IPS DF 6.9 (cell line): ENCODE measurements at regions not wholly inside any gene's neighbourhood (a gene's known extent, or its start where the extent isn't known, plus 50 kb on each side); places are given as distances from the start of the nearest gene placed in this dataset.

Experiments used
- DNase-seq: peaks from one replicate; pipeline ENCODE4 v3.0.0-alpha.2; 2013; ENCODE audit warnings: low read depth, low spot score
- H3K27ac ChIP-seq: one replicate; pipeline ENCODE4 v1.5.1; 2013; ENCODE audit warnings: low read length, control low read depth
- H3K27me3 ChIP-seq: 2 replicates; pipeline ENCODE4 v1.6.1; 2013; ENCODE audit warnings: mild to moderate bottlenecking, low read length; ENCODE audit not compliant: control insufficient read depth, insufficient read depth
- H3K36me3 ChIP-seq: 2 replicates; pipeline ENCODE4 v1.6.1; 2013; ENCODE audit warnings: low read length; ENCODE audit not compliant: control insufficient read depth, insufficient read depth
- H3K4me1 ChIP-seq: 2 replicates; pipeline ENCODE4 v1.6.1; 2013; ENCODE audit warnings: low read length; ENCODE audit not compliant: control insufficient read depth, insufficient read depth
- H3K4me3 ChIP-seq: 2 replicates; pipeline ENCODE4 v1.5.1; 2013; ENCODE audit warnings: mild to moderate bottlenecking, low read length
- H3K9me3 ChIP-seq: 2 replicates; pipeline ENCODE4 v1.6.1; 2013; ENCODE audit warnings: low read length, inconsistent platforms; ENCODE audit not compliant: control insufficient read depth, insufficient read depth
- WGBS: extraction: QIAGEN DNeasy Blood & Tissue Kit; methylation state at CpG from one replicate; pipeline ENCODE4 v1.1.7; 2013; ENCODE audit warnings: mixed read lengths, missing lambda C conversion rate; ENCODE audit not compliant: insufficient read length, insufficient coverage; 5-methylcytosine and 5-hydroxymethylcytosine counted together

GRCh38 chr20:10919396-10920140 lies 245.8 kb upstream of the JAG1 start:
- no peaks in the 10 kb centered on the region for H3K9me3 ChIP-seq
- no peak overlapping the region for H3K4me3 ChIP-seq
- H3K27ac ChIP-seq: no peak overlapping the region
- H3K36me3 ChIP-seq: no peaks in the 10 kb centered on the region
- H3K27me3 ChIP-seq: no peaks in the 10 kb centered on the region
- no peaks in the 10 kb centered on the region for H3K4me1 ChIP-seq
- WGBS: no CpG with 5 or more reads among the region's 6 CpGs
- no peak for DNase-seq

- no CpG with 5 or more reads among the region's 2 CpGs for WGBS
- Histone ChIP-seq H3K9me3 (no peaks in the 10 kb centered on the region), H3K27ac (no peak overlapping the region), H3K4me3 (no peak overlapping the region), H3K27me3 (no peaks in the 10 kb centered on the region), H3K36me3 (no peaks in the 10 kb centered on the region), H3K4me1 (no peaks in the 10 kb centered on the region)
- no peak for DNase-seq
Measured at GRCh38 chr20:10920396-10920795, 246.6 kb upstream of the JAG1 start.

GRCh38 chr20:10921491-10922010 lies 247.8 kb upstream of the JAG1 start:
- no peak for DNase-seq
- no peaks in the 10 kb centered on the region for H3K27me3 ChIP-seq
- WGBS: no CpG with 5 or more reads among the region's 2 CpGs
- no peak overlapping the region for H3K4me3 ChIP-seq
- H3K27ac ChIP-seq: no peak overlapping the region
- H3K4me1 ChIP-seq: no peaks in the 10 kb centered on the region
- H3K9me3 ChIP-seq: no peaks in the 10 kb centered on the region
- no peaks in the 10 kb centered on the region for H3K36me3 ChIP-seq

- no peak overlapping the region for H3K27ac ChIP-seq
- no peaks in the 10 kb centered on the region for H3K27me3 ChIP-seq
- H3K9me3 ChIP-seq: no peaks in the 10 kb centered on the region
- H3K36me3 ChIP-seq: no peaks in the 10 kb centered on the region
- no peak for DNase-seq
- no CpG with 5 or more reads among the region's 1 CpG for WGBS
- no peak overlapping the region for H3K4me3 ChIP-seq
- H3K4me1 ChIP-seq: no peaks in the 10 kb centered on the region
Measured at GRCh38 chr20:10922506-10922905, 248.7 kb upstream of the JAG1 start.

- H3K27ac ChIP-seq: no peak overlapping the region
- no peaks in the 10 kb centered on the region for H3K27me3 ChIP-seq
- no peaks in the 10 kb centered on the region for H3K9me3 ChIP-seq
- DNase-seq: no peak
- H3K36me3 ChIP-seq: no peaks in the 10 kb centered on the region
- WGBS: no CpG with 5 or more reads among the region's 6 CpGs
- no peaks in the 10 kb centered on the region for H3K4me1 ChIP-seq
- H3K4me3 ChIP-seq: no peak overlapping the region
Measured at GRCh38 chr20:10922941-10923340, 249.1 kb upstream of the JAG1 start.

GRCh38 chr20:10924644-10925201 lies 250.9 kb upstream of the JAG1 start:
- H3K27me3 ChIP-seq: no peaks in the 10 kb centered on the region

GRCh38 chr20:10925767-10926166 lies 252.0 kb upstream of the JAG1 start:
- Histone ChIP-seq H3K36me3 (no peaks in the 10 kb centered on the region), H3K4me3 (no peak overlapping the region), H3K9me3 (no peaks in the 10 kb centered on the region), H3K4me1 (no peaks in the 10 kb centered on the region), H3K27ac (no peak overlapping the region), H3K27me3 (no peaks in the 10 kb centered on the region)
- DNase-seq: no peak
- WGBS: no CpG with 5 or more reads among the region's 3 CpGs

More at GRCh38 chr20:10924644-10925201, 250.9 kb upstream of the JAG1 start:
- Histone ChIP-seq H3K4me3 (no peak overlapping the region), H3K27ac (no peak overlapping the region), H3K9me3 (no peaks in the 10 kb centered on the region), H3K4me1 (no peaks in the 10 kb centered on the region), H3K36me3 (no peaks in the 10 kb centered on the region)
- WGBS: no CpG with 5 or more reads among the region's 1 CpG
- DNase-seq: no peak

GRCh38 chr20:10927011-10927583 lies 253.3 kb upstream of the JAG1 start:
- no peaks in the 10 kb centered on the region for H3K4me1 ChIP-seq
- no peak overlapping the region for H3K27ac ChIP-seq
- no peaks in the 10 kb centered on the region for H3K9me3 ChIP-seq
- no peak for DNase-seq
- WGBS: no CpG with 5 or more reads among the region's 5 CpGs
- H3K27me3 ChIP-seq: no peaks in the 10 kb centered on the region
- H3K4me3 ChIP-seq: no peak overlapping the region
- no peaks in the 10 kb centered on the region for H3K36me3 ChIP-seq

GRCh38 chr20:10927936-10928840 lies 254.4 kb upstream of the JAG1 start:
- no peaks in the 10 kb centered on the region for H3K27me3 ChIP-seq
- no peaks in the 10 kb centered on the region for H3K9me3 ChIP-seq
- no peaks in the 10 kb centered on the region for H3K4me1 ChIP-seq
- H3K4me3 ChIP-seq: no peak overlapping the region
- DNase-seq: no peak
- no CpG with 5 or more reads among the region's 11 CpGs for WGBS
- H3K27ac ChIP-seq: no peak overlapping the region
- no peaks in the 10 kb centered on the region for H3K36me3 ChIP-seq

- Histone ChIP-seq H3K4me1 (no peaks in the 10 kb centered on the region), H3K9me3 (no peaks in the 10 kb centered on the region), H3K27me3 (no peaks in the 10 kb centered on the region), H3K36me3 (no peaks in the 10 kb centered on the region), H3K4me3 (no peak overlapping the region), H3K27ac (no peak overlapping the region)
- no CpG with 5 or more reads among the region's 2 CpGs for WGBS
- DNase-seq: no peak
Measured at GRCh38 chr20:10928841-10929421, 255.1 kb upstream of the JAG1 start.
